H9 (cell line): ENCODE measurements at regions not wholly inside any gene's neighbourhood (a gene's known extent, or its start where the extent isn't known, plus 50 kb on each side); places are given as distances from the start of the nearest gene placed in this dataset.

ENCODE experiments used
- DNase-seq: peaks from one replicate; pipeline ENCODE4 v3.0.0-alpha.2; 2017
- H2AFZ ChIP-seq: one replicate; pipeline ENCODE4 v1.6.1; 2013; ENCODE audit warnings: mild to moderate bottlenecking, low read length, control low read depth, moderate library complexity
- H2AK5ac ChIP-seq: 2 replicates; pipeline ENCODE4 v1.6.1; 2013; ENCODE audit warnings: low read length, control low read depth, mixed read lengths; ENCODE audit not compliant: insufficient read length
- H2BK120ac ChIP-seq: one replicate; pipeline ENCODE4 v1.6.1; 2013; ENCODE audit warnings: low read depth, mild to moderate bottlenecking, low read length, control low read depth, inconsistent platforms; ENCODE audit not compliant: poor library complexity, severe bottlenecking
- H2BK12ac ChIP-seq: 2 replicates; pipeline ENCODE4 v1.6.1; 2013; ENCODE audit warnings: low read length, control low read depth, mixed read lengths, low read depth; ENCODE audit not compliant: insufficient read length
- H2BK15ac ChIP-seq: 2 replicates; pipeline ENCODE4 v1.6.1; 2013; ENCODE audit warnings: low read depth, low read length, control low read depth
- H2BK20ac ChIP-seq: one replicate; pipeline ENCODE4 v1.6.1; 2013; ENCODE audit warnings: low read depth, mild to moderate bottlenecking, low read length, control low read depth, inconsistent platforms; ENCODE audit not compliant: poor library complexity, severe bottlenecking
- H2BK5ac ChIP-seq: 2 replicates; pipeline ENCODE4 v1.6.1; 2013; ENCODE audit warnings: low read length, control low read depth, mixed read lengths; ENCODE audit not compliant: insufficient read length
- H3K14ac ChIP-seq: 2 replicates; pipeline ENCODE4 v1.6.1; 2013; ENCODE audit warnings: low read length, control low read depth; ENCODE audit not compliant: insufficient read depth
- H3K18ac ChIP-seq: 2 replicates; pipeline ENCODE4 v1.6.1; 2013; ENCODE audit warnings: low read depth, mild to moderate bottlenecking, mixed read lengths, low read length, control low read depth; ENCODE audit not compliant: insufficient read length
- H3K23ac ChIP-seq: 2 replicates; pipeline ENCODE4 v1.6.1; 2013; ENCODE audit warnings: low read length, control low read depth, mixed read lengths, low read depth; ENCODE audit not compliant: insufficient read length
- H3K23me2 ChIP-seq: 2 replicates; pipeline ENCODE4 v1.6.1; 2013; ENCODE audit warnings: low read depth, mild to moderate bottlenecking, mixed read lengths, low read length, control low read depth; ENCODE audit not compliant: insufficient read length, poor library complexity, severe bottlenecking
- H3K27ac ChIP-seq: 2 replicates; pipeline ENCODE4 v1.5.1; 2013; ENCODE audit warnings: low read length, control low read depth, mixed read lengths, low read depth; ENCODE audit not compliant: insufficient read length
- H3K27me3 ChIP-seq: 2 replicates; pipeline ENCODE4 v1.6.1; 2013; ENCODE audit warnings: low read length, control low read depth, inconsistent platforms; ENCODE audit not compliant: insufficient read depth
- H3K4ac ChIP-seq: 2 replicates; pipeline ENCODE4 v1.6.1; 2013; ENCODE audit warnings: low read depth, mild to moderate bottlenecking, control low read depth, inconsistent platforms, low read length, moderate library complexity
- H3K4me1 ChIP-seq: 2 replicates; pipeline ENCODE4 v1.6.1; 2013; ENCODE audit warnings: low read length, control low read depth, inconsistent platforms; ENCODE audit not compliant: insufficient read depth
- H3K4me2 ChIP-seq: 2 replicates; pipeline ENCODE4 v1.6.1; 2013; ENCODE audit warnings: low read length, control low read depth, mixed read lengths; ENCODE audit not compliant: insufficient read length, insufficient read depth
- H3K56ac ChIP-seq: 2 replicates; pipeline ENCODE4 v1.6.1; 2013; ENCODE audit warnings: low read depth, mild to moderate bottlenecking, mixed read lengths, low read length, control low read depth; ENCODE audit not compliant: insufficient read length
- H3K79me1 ChIP-seq: 2 replicates; pipeline ENCODE4 v1.6.1; 2013; ENCODE audit warnings: low read depth, mild to moderate bottlenecking, moderate library complexity, low read length, control low read depth, inconsistent platforms; ENCODE audit not compliant: insufficient read depth, poor library complexity, severe bottlenecking
- H3K79me2 ChIP-seq: 2 replicates; pipeline ENCODE4 v1.6.1; 2013; ENCODE audit warnings: low read length, control low read depth, inconsistent platforms; ENCODE audit not compliant: insufficient read depth
- H3K9ac ChIP-seq: 2 replicates; pipeline ENCODE4 v1.6.1; 2013; ENCODE audit warnings: low read length, control low read depth, mixed read lengths; ENCODE audit not compliant: insufficient read length; ENCODE audit errors: extremely low read depth
- H3K9me3 ChIP-seq: one replicate; pipeline ENCODE4 v1.6.1; 2013; ENCODE audit warnings: low read depth, low read length, inconsistent platforms; ENCODE audit not compliant: control insufficient read depth
- H3T11ph ChIP-seq: one replicate; pipeline ENCODE4 v1.6.1; 2013; ENCODE audit warnings: mild to moderate bottlenecking, low read length, control low read depth, inconsistent platforms
- H4K20me1 ChIP-seq: one replicate; pipeline ENCODE4 v1.6.1; 2013; ENCODE audit not compliant: control insufficient read depth, insufficient read length, insufficient read depth
- H4K5ac ChIP-seq: 2 replicates; pipeline ENCODE4 v1.6.1; 2013; ENCODE audit warnings: low read depth, mild to moderate bottlenecking, mixed read lengths, low read length, control low read depth; ENCODE audit not compliant: insufficient read length
- H4K8ac ChIP-seq: replicated peaks from 2 replicates; pipeline ENCODE4 v1.6.1; 2013; ENCODE audit warnings: low read length, control low read depth, mixed read lengths, low read depth; ENCODE audit not compliant: insufficient read length
- H4K91ac ChIP-seq: 2 replicates; pipeline ENCODE4 v1.6.1; 2013; ENCODE audit warnings: low read depth, mild to moderate bottlenecking, moderate library complexity, mixed read lengths, low read length, control low read depth; ENCODE audit not compliant: insufficient read length
- H3K27ac Mint-ChIP-seq, 3 experiments: 2 replicates in 2 of 3; 3 replicates in 1 of 3; pipeline ENCODE4 v1.8.0; 2020 to 2021; ENCODE audit warnings: mixed read lengths in 3 of 3, mild to moderate bottlenecking in 1 of 3, moderate library complexity in 1 of 3
- H3K27me3 Mint-ChIP-seq: 2 replicates; pipeline ENCODE4 v1.8.0; 2021; ENCODE audit warnings: low read depth, mild to moderate bottlenecking, moderate library complexity, mixed read lengths
- H3K36me3 Mint-ChIP-seq, 3 experiments: 2 replicates in 2 of 3; 3 replicates in 1 of 3; pipeline ENCODE4 v1.8.0; 2020 to 2021; ENCODE audit warnings: low read depth in 3 of 3, mixed read lengths in 3 of 3; ENCODE audit not compliant: insufficient read depth in 1 of 3
- H3K4me1 Mint-ChIP-seq, 2 experiments: 2 replicates each; pipeline ENCODE4 v1.8.0; 2020; ENCODE audit warnings: mixed read lengths in 2 of 2
- H3K4me3 Mint-ChIP-seq, 2 experiments: 2 replicates in 1 of 2; 3 replicates in 1 of 2; pipeline ENCODE4 v1.8.0; 2020 to 2021; ENCODE audit warnings: mild to moderate bottlenecking in 2 of 2, mixed read lengths in 2 of 2, moderate library complexity in 1 of 2
- H3K9me3 Mint-ChIP-seq, 2 experiments: 2 replicates in 1 of 2; 3 replicates in 1 of 2; pipeline ENCODE4 v1.8.0; 2020; ENCODE audit warnings: mild to moderate bottlenecking in 2 of 2, mixed read lengths in 2 of 2, moderate library complexity in 1 of 2
- CTCF ChIP-seq: fragments of 200-600 bp; sonication (generic); conservative IDR thresholded peaks from 3 replicates; pipeline ENCODE4 v1.8.0; 2021; ENCODE audit warnings: antibody characterized with exemption, mild to moderate bottlenecking
- WGBS: extraction: QIAGEN DNeasy Blood & Tissue Kit; methylation state at CpG from one replicate; pipeline ENCODE4 v1.1.7; 2013; ENCODE audit warnings: missing lambda C conversion rate, low lambda C conversion rate, mixed read lengths; ENCODE audit not compliant: insufficient read length; ENCODE audit errors: extremely low coverage; 5-methylcytosine and 5-hydroxymethylcytosine counted together

- no peak overlapping the region for H3K27ac ChIP-seq
- TF ChIP-seq CTCF, result no peak
- Mint-ChIP-seq H3K4me3 (no peak overlapping the region), H3K27me3 (peaks cover 13% of the 10 kb centered on the region), H3K9me3 (peaks cover 2 to 17% of the 10 kb centered on the region in 2 experiments; a peak in 3 of 5 replicates), H3K27ac (no peak overlapping the region), H3K36me3 (0 out of 7 replicates have a peak, but pooled peaks cover 0 to 4% (median 1%) of the 10 kb centered on the region in 3 experiments), H3K4me1 (no peaks in the 10 kb centered on the region)
- H3K23ac ChIP-seq, result no peak overlapping the region
- H4K8ac ChIP-seq, result no peak overlapping the region
- no peak overlapping the region for H2BK12ac ChIP-seq
- H3K9me3 ChIP-seq, result no peaks in the 10 kb centered on the region
- H4K5ac ChIP-seq, result no peak overlapping the region
- H3K4ac ChIP-seq, result no peak overlapping the region
- no peak overlapping the region for H2AK5ac ChIP-seq
- no peak overlapping the region for H2AFZ ChIP-seq
- no CpG with 5 or more reads among the region's 1 CpG for WGBS
- no peak overlapping the region for H3K56ac ChIP-seq
- H2BK15ac ChIP-seq, result no peak overlapping the region
- H3K27me3 ChIP-seq, result no peaks in the 10 kb centered on the region
- no peak overlapping the region for H2BK20ac ChIP-seq
- no peak overlapping the region for H3K9ac ChIP-seq
- no peaks in the 10 kb centered on the region for H3K23me2 ChIP-seq
- no peak overlapping the region for H2BK5ac ChIP-seq
- H2BK120ac ChIP-seq, result no peak overlapping the region
- H3T11ph ChIP-seq, result no peak overlapping the region
- no peaks in the 10 kb centered on the region for H3K79me1 ChIP-seq
- H4K91ac ChIP-seq, result no peak overlapping the region
- no peak overlapping the region for H3K14ac ChIP-seq
- no peak overlapping the region for H3K18ac ChIP-seq
- H3K4me1 ChIP-seq, result no peaks in the 10 kb centered on the region
- no peak for DNase-seq
- H4K20me1 ChIP-seq, result no peaks in the 10 kb centered on the region
- H3K79me2 ChIP-seq, result no peaks in the 10 kb centered on the region
- no peak overlapping the region for H3K4me2 ChIP-seq
Measured at GRCh38 chr18:72410399-72410798, 133.7 kb downstream of the CBLN2 start.
